SK-N-SH (cell line): ENCODE measurements at regions not wholly inside any gene's neighbourhood (a gene's known extent, or its start where the extent isn't known, plus 50 kb on each side); places are given as distances from the start of the nearest gene placed in this dataset.

Experiments
- CTCF ChIA-PET: fragments of 300-600, 350-600 bp; formaldehyde crosslinking; extraction: SDS; loops from one replicate; lab custom pipeline; 2021; lab: Yijun Ruan, JAX
- POLR2A ChIA-PET: fragments of 350-600 bp; sonication (Branson Sonifier 250); formaldehyde crosslinking; extraction: SDS; loops from one replicate; lab custom pipeline; 2020; ENCODE audit warnings: antibody characterized with exemption, inconsistent platforms; lab: Yijun Ruan, JAX
- DNase-seq: peaks from one replicate; pipeline ENCODE4 v3.0.0; 2012
- H2AFZ ChIP-seq: fragments of 200-600 bp; sonication (generic); 2 replicates; pipeline ENCODE4 v1.8.1; 2016; ENCODE audit warnings: antibody characterized with exemption, mild to moderate bottlenecking, low read depth
- H3F3A ChIP-seq: fragments of 200-600 bp; sonication (generic); replicated peaks from 2 replicates; pipeline ENCODE3; 2016; ENCODE audit warnings: antibody characterized with exemption, mild to moderate bottlenecking; ENCODE audit not compliant: insufficient read depth
- H3K27ac ChIP-seq, 2 experiments: fragments of 200-500 bp in 1 of 2; fragments of 200-600 bp in 1 of 2; sonication (Bioruptor generic) in 1 of 2; sonication (generic), shearing (Covaris generic) in 1 of 2; 2 replicates each; pipeline versions ENCODE4 v1.5.1 to v1.6.1; 2014 to 2016; ENCODE audit warnings: low read depth in 2 of 2, inconsistent platforms in 1 of 2, low read length in 1 of 2, mild to moderate bottlenecking in 1 of 2, mixed read lengths in 1 of 2
- H3K27me3 ChIP-seq: fragments of 200-600 bp; sonication (generic), shearing (Covaris generic); 2 replicates; pipeline ENCODE4 v1.6.1; 2016; ENCODE audit warnings: mixed run types; ENCODE audit not compliant: insufficient read depth
- H3K36me3 ChIP-seq, 2 experiments: fragments of 200-500 bp in 1 of 2; fragments of 200-600 bp in 1 of 2; sonication (Bioruptor generic) in 1 of 2; sonication (generic) in 1 of 2; replicated peaks in 1 of 2; 2 replicates each; pipeline versions ENCODE3 to v1.5.1; 2014 to 2016; ENCODE audit warnings: low read length in 1 of 2, mild to moderate bottlenecking in 1 of 2; ENCODE audit not compliant: insufficient read depth in 2 of 2, control insufficient read depth in 1 of 2
- H3K4me1 ChIP-seq, 2 experiments: fragments of 200-500 bp in 1 of 2; fragments of 200-600 bp in 1 of 2; sonication (Bioruptor generic) in 1 of 2; sonication (generic), shearing (Covaris generic) in 1 of 2; 2 replicates each; pipeline versions ENCODE4 v1.5.1 to v1.6.1; 2014 to 2016; ENCODE audit warnings: low read depth in 1 of 2, low read length in 1 of 2, mixed run types in 1 of 2; ENCODE audit not compliant: insufficient read depth in 2 of 2, control insufficient read depth in 1 of 2
- H3K4me2 ChIP-seq: fragments of 200-600 bp; sonication (generic), shearing (Covaris generic); 2 replicates; pipeline ENCODE4 v1.6.1; 2017; ENCODE audit warnings: mixed run types
- H3K4me3 ChIP-seq, 2 experiments: fragments of 200-500 bp in 1 of 2; fragments of 200-600 bp in 1 of 2; sonication (Bioruptor generic) in 1 of 2; sonication (generic), shearing (Covaris generic) in 1 of 2; 2 replicates each; pipeline versions ENCODE4 v1.5.1 to v1.8.1; 2014 to 2016; ENCODE audit warnings: low read depth in 2 of 2, inconsistent platforms in 1 of 2, low read length in 1 of 2, mild to moderate bottlenecking in 1 of 2, mixed read lengths in 1 of 2, moderate library complexity in 1 of 2
- H3K79me2 ChIP-seq: fragments of 200-600 bp; sonication (generic); 2 replicates; pipeline ENCODE4 v1.8.1; 2017; ENCODE audit warnings: mild to moderate bottlenecking; ENCODE audit not compliant: insufficient read depth
- H3K9ac ChIP-seq: fragments of 200-600 bp; sonication (generic); 2 replicates; pipeline ENCODE4 v1.6.1; 2017; ENCODE audit warnings: mixed run types
- H3K9me2 ChIP-seq: fragments of 200-600 bp; sonication (generic); 2 replicates; pipeline ENCODE4 v1.6.1; 2017; ENCODE audit warnings: mixed run types
- H3K9me3 ChIP-seq: fragments of 200-600 bp; sonication (generic); 2 replicates; pipeline ENCODE4 v1.6.1; 2017; ENCODE audit warnings: mixed run types, mild to moderate bottlenecking, moderate library complexity
- H4K20me1 ChIP-seq: fragments of 200-600 bp; sonication (generic); 2 replicates; pipeline ENCODE4 v1.6.1; 2017; ENCODE audit warnings: mild to moderate bottlenecking, mixed run types; ENCODE audit not compliant: insufficient read depth
- CHD2 ChIP-seq: fragments of 150-350 bp; IDR thresholded peaks from 2 replicates; pipeline ENCODE4 v1.6.1; 2018; ENCODE audit warnings: low read length; ENCODE audit not compliant: partially characterized antibody
- EP300 ChIP-seq, 2 experiments: IDR thresholded peaks; 2 replicates each; pipeline versions ENCODE4 v1.4.0 to v1.6.1; 2012; ENCODE audit warnings: borderline replicate concordance in 1 of 2, low read depth in 1 of 2, low read length in 1 of 2
- EZH2phosphoT487 ChIP-seq: fragments of 200-600 bp; sonication (generic); IDR thresholded peaks from 2 replicates; pipeline ENCODE4 v1.6.1; 2017; ENCODE audit warnings: low read depth, mixed run types, mild to moderate bottlenecking, antibody characterized with exemption, moderate library complexity, borderline replicate concordance
- FOXJ3 ChIP-seq: sonication (generic); formaldehyde crosslinking; IDR thresholded peaks from 2 replicates; pipeline ENCODE4 v1.5.1; 2020; ENCODE audit warnings: mild to moderate bottlenecking, missing genetic modification reagents
- FOXM1 ChIP-seq: IDR thresholded peaks from 2 replicates; pipeline ENCODE4 v1.4.0; 2012; ENCODE audit warnings: low read depth, mild to moderate bottlenecking
- GABPA ChIP-seq: IDR thresholded peaks from 2 replicates; pipeline ENCODE4 v1.4.0; 2012; ENCODE audit warnings: low read depth, mild to moderate bottlenecking
- MEF2A ChIP-seq: IDR thresholded peaks from 2 replicates; pipeline ENCODE4 v1.4.0; 2012; ENCODE audit warnings: low read depth, borderline replicate concordance
- MXI1 ChIP-seq: IDR thresholded peaks from 2 replicates; pipeline ENCODE4 v1.6.1; 2012; ENCODE audit warnings: mild to moderate bottlenecking, low read depth, low read length, improper control_type of control experiment
- NRF1 ChIP-seq: IDR thresholded peaks from 2 replicates; pipeline ENCODE4 v1.6.1; 2012; ENCODE audit warnings: low read depth, mild to moderate bottlenecking, low read length
- RAD21 ChIP-seq: IDR thresholded peaks from 2 replicates; pipeline ENCODE4 v1.6.1; 2012; ENCODE audit warnings: mild to moderate bottlenecking, low read length
- RCOR1 ChIP-seq: fragments of 150-350 bp; IDR thresholded peaks from 2 replicates; pipeline ENCODE4 v1.6.1; 2017; ENCODE audit warnings: antibody characterized with exemption, low read length
- RFX5 ChIP-seq: IDR thresholded peaks from 2 replicates; pipeline ENCODE4 v1.6.1; 2012; ENCODE audit warnings: mild to moderate bottlenecking, improper control_type of control experiment, low read length
- SIN3A ChIP-seq: IDR thresholded peaks from 2 replicates; pipeline ENCODE4 v1.6.1; 2012; ENCODE audit warnings: low read depth, mild to moderate bottlenecking, low read length, moderate library complexity, borderline replicate concordance
- SMC3 ChIP-seq: IDR thresholded peaks from 2 replicates; pipeline ENCODE4 v1.6.1; 2012; ENCODE audit warnings: low read depth, low read length, improper control_type of control experiment
- TAF1 ChIP-seq: IDR thresholded peaks from 2 replicates; pipeline ENCODE4 v1.6.1; 2012; ENCODE audit warnings: low read depth, mild to moderate bottlenecking, low read length, moderate library complexity, borderline replicate concordance
- TEAD4 ChIP-seq: IDR thresholded peaks from 2 replicates; pipeline ENCODE4 v1.4.0; 2012; ENCODE audit warnings: mild to moderate bottlenecking, borderline replicate concordance; ENCODE audit not compliant: insufficient read depth
- USF1 ChIP-seq: IDR thresholded peaks from 2 replicates; pipeline ENCODE4 v1.4.0; 2012; ENCODE audit warnings: low read depth, borderline replicate concordance
- WGBS: methylation state at CpG from one replicate; pipeline ENCODE4 v1.1.6; 2017; ENCODE audit warnings: low lambda C conversion rate; 5-methylcytosine and 5-hydroxymethylcytosine counted together
- TF ChIP-seq, protein P1 (sequence below): fragments of 200-600 bp; sonication (generic); IDR thresholded peaks from 2 replicates; pipeline ENCODE4 v1.6.1; 2017; ENCODE audit warnings: antibody characterized with exemption, mild to moderate bottlenecking, moderate library complexity
- TF ChIP-seq, protein P2 (sequence below): IDR thresholded peaks from 2 replicates; pipeline ENCODE4 v1.4.0; 2012; ENCODE audit warnings: low read depth

- peak; percentile 9 for DNase-seq
- no peak overlapping the region for H3K27ac ChIP-seq
- H3K9ac ChIP-seq, result no peak overlapping the region
- no peak for TF ChIP-seq EP300 (IDR thresholded peaks at IDR 0.05; ENCODE audit: borderline replicate concordance in 1 of 2, low read depth in 1 of 2, low read length in 1 of 2)
- TF ChIP-seq, protein P1, sequence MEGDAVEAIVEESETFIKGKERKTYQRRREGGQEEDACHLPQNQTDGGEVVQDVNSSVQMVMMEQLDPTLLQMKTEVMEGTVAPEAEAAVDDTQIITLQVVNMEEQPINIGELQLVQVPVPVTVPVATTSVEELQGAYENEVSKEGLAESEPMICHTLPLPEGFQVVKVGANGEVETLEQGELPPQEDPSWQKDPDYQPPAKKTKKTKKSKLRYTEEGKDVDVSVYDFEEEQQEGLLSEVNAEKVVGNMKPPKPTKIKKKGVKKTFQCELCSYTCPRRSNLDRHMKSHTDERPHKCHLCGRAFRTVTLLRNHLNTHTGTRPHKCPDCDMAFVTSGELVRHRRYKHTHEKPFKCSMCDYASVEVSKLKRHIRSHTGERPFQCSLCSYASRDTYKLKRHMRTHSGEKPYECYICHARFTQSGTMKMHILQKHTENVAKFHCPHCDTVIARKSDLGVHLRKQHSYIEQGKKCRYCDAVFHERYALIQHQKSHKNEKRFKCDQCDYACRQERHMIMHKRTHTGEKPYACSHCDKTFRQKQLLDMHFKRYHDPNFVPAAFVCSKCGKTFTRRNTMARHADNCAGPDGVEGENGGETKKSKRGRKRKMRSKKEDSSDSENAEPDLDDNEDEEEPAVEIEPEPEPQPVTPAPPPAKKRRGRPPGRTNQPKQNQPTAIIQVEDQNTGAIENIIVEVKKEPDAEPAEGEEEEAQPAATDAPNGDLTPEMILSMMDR, result peak; percentile 53
- TF ChIP-seq RAD21, result peak; percentile 6; the same call in 1 of the 2 replicates
- H3K4me3 ChIP-seq, result no peak overlapping the region
- H3K4me1 ChIP-seq, result no peaks in the 10 kb centered on the region
- H3K9me3 ChIP-seq, result no peaks in the 10 kb centered on the region
- ChIA-PET POLR2A (no interaction called here), CTCF (no interaction called here)
- H3K27me3 ChIP-seq, result no peaks in the 10 kb centered on the region; the same call in 1 of the 2 replicates
- H3K9me2 ChIP-seq, result no peaks in the 10 kb centered on the region
- no peak overlapping the region for H3K4me2 ChIP-seq
- no peaks in the 10 kb centered on the region for H4K20me1 ChIP-seq
- H3F3A ChIP-seq, result no peaks in the 10 kb centered on the region
- H3K36me3 ChIP-seq, result no peaks in the 10 kb centered on the region
- H2AFZ ChIP-seq, result no peak overlapping the region
- WGBS, result 42% methylated on average over 4 of the region's 4 CpGs
- H3K79me2 ChIP-seq, result no peaks in the 10 kb centered on the region
These were observed 636.1 kb upstream of the KLF4 start for GRCh38 chr9:108125625-108126024.

GRCh38 chr9:108119530-108120113 lies 630.1 kb upstream of the KLF4 start:
- no peak overlapping the region for H3K4me3 ChIP-seq
- H2AFZ ChIP-seq, result no peak overlapping the region
- H4K20me1 ChIP-seq, result no peaks in the 10 kb centered on the region
- POLR2A ChIA-PET, result no interaction called here
- H3K9me2 ChIP-seq, result no peaks in the 10 kb centered on the region
- no peaks in the 10 kb centered on the region for H3K79me2 ChIP-seq
- no peaks in the 10 kb centered on the region for H3K9me3 ChIP-seq
- H3K27ac ChIP-seq, result no peak overlapping the region
- 45% methylated on average over 7 of the region's 11 CpGs for WGBS
- peaks cover 0 to 11% of the 10 kb centered on the region in 2 experiments; a peak in 2 of 4 replicates for H3K4me1 ChIP-seq
- H3F3A ChIP-seq, result no peaks in the 10 kb centered on the region
- CTCF ChIA-PET, result no interaction called here
- H3K36me3 ChIP-seq, result no peaks in the 10 kb centered on the region
- no peak overlapping the region for H3K9ac ChIP-seq
- no peak for DNase-seq
- no peaks in the 10 kb centered on the region for H3K27me3 ChIP-seq
- H3K4me2 ChIP-seq, result no peak overlapping the region
- TF ChIP-seq SMC3 (no peak), FOXJ3 (no peak), EZH2phosphoT487 (no peak), USF1 (no peak), FOXM1 (no peak), EP300 (IDR thresholded peaks at IDR 0.05; ENCODE audit: borderline replicate concordance in 1 of 2, low read depth in 1 of 2, low read length in 1 of 2) (no peak), RAD21 (no peak), NRF1 (no peak), MXI1 (no peak), GABPA (no peak), RFX5 (no peak), RCOR1 (no peak), CHD2 (no peak), SIN3A (no peak), TAF1 (no peak), MEF2A (no peak), TEAD4 (no peak)
- TF ChIP-seq, protein P2, sequence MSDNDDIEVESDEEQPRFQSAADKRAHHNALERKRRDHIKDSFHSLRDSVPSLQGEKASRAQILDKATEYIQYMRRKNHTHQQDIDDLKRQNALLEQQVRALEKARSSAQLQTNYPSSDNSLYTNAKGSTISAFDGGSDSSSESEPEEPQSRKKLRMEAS, result no peak
- TF ChIP-seq, protein P1, result no peak
